RPMI7951 (cell line): ENCODE measurements at regions not wholly inside any gene's neighbourhood (a gene's known extent, or its start where the extent isn't known, plus 50 kb on each side); places are given as distances from the start of the nearest gene placed in this dataset.
A peak's percentile ranks its signal among the peaks of the same experiment; 100 is the strongest.

Experiments
- DNase-seq: peaks from one replicate; pipeline ENCODE4 v3.0.0-alpha.2; 2012; ENCODE audit warnings: low read depth

- peak; percentile 32 for DNase-seq
Observed at GRCh38 chr2:41910126-41910525, 137.7 kb upstream of the PKDCC start.

- DNase-seq, result no peak
Observed at GRCh38 chr2:41911033-41911432, 136.8 kb upstream of the PKDCC start.

- DNase-seq, result no peak
Observed at GRCh38 chr2:41912337-41912736, 135.5 kb upstream of the PKDCC start.

- no peak for DNase-seq
Observed at GRCh38 chr2:41912776-41913175, 135.0 kb upstream of the PKDCC start.

GRCh38 chr2:41913311-41913710 lies 134.5 kb upstream of the PKDCC start:
- no peak for DNase-seq

- no peak for DNase-seq
Observed at GRCh38 chr2:41913921-41914609, 133.8 kb upstream of the PKDCC start.

GRCh38 chr2:41914936-41915335 lies 132.9 kb upstream of the PKDCC start:
- DNase-seq, result no peak

GRCh38 chr2:41916177-41916576 lies 131.6 kb upstream of the PKDCC start:
- no peak for DNase-seq

- DNase-seq, result no peak
Observed at GRCh38 chr2:41917587-41917986, 130.2 kb upstream of the PKDCC start.

GRCh38 chr2:41919135-41919534 lies 128.7 kb upstream of the PKDCC start:
- DNase-seq, result no peak

- no peak for DNase-seq
Observed at GRCh38 chr2:41920181-41920580, 127.6 kb upstream of the PKDCC start.

- no peak for DNase-seq
Observed at GRCh38 chr2:41920812-41921211, 127.0 kb upstream of the PKDCC start.

- DNase-seq, result peak; percentile 74
Observed at GRCh38 chr2:41922177-41922576, 125.6 kb upstream of the PKDCC start.

GRCh38 chr2:41923156-41923786 lies 124.5 kb upstream of the PKDCC start:
- no peak for DNase-seq

- DNase-seq, result no peak
Observed at GRCh38 chr2:41924024-41924423, 123.8 kb upstream of the PKDCC start.

- no peak for DNase-seq
Observed at GRCh38 chr2:41924709-41925408, 123.0 kb upstream of the PKDCC start.

- DNase-seq, result no peak
Observed at GRCh38 chr2:41925712-41926111, 122.1 kb upstream of the PKDCC start.

- DNase-seq, result peak; percentile 98
Observed at GRCh38 chr2:41926614-41927580, 120.9 kb upstream of the PKDCC start.

GRCh38 chr2:41927581-41928264 lies 120.1 kb upstream of the PKDCC start:
- peak; percentile 86 for DNase-seq

- DNase-seq, result peak; percentile 93
Observed at GRCh38 chr2:41928526-41928925, 119.3 kb upstream of the PKDCC start.
